A549 (cell line): ENCODE measurements at regions not wholly inside any gene's neighbourhood (a gene's known extent, or its start where the extent isn't known, plus 50 kb on each side); places are given as distances from the start of the nearest gene placed in this dataset.

Experiments
- FOSL2 ChIP-seq, 2 experiments: fragments of 450-650 bp in 1 of 2; fragments of >200 bp in 1 of 2; sonication (Bioruptor Twin) in 1 of 2; formaldehyde crosslinking; IDR thresholded peaks; 2 replicates each; pipeline versions ENCODE4 v1.5.0 to v1.6.1; 2016 to 2020; ENCODE audit warnings: mild to moderate bottlenecking in 1 of 2, moderate library complexity in 1 of 2
- HDAC2 ChIP-seq: fragments of 200-600 bp; sonication (generic); IDR thresholded peaks from 2 replicates; pipeline ENCODE4 v1.6.1; 2016
- JUNB ChIP-seq: fragments of >200 bp; sonication (Bioruptor Twin); formaldehyde crosslinking; IDR thresholded peaks from 2 replicates; pipeline ENCODE4 v1.6.1; 2016
- POLR2A ChIP-seq: IDR thresholded peaks from 2 replicates; pipeline ENCODE4 v1.6.1; 2012; ENCODE audit warnings: mild to moderate bottlenecking, low read length
- TF ChIP-seq, protein P1 (sequence below): fragments of 450-650 bp; IDR thresholded peaks from 2 replicates; pipeline ENCODE4 v1.6.1; 2014; ENCODE audit warnings: antibody characterized with exemption
- TF ChIP-seq, protein P2 (sequence below): fragments of >200 bp; sonication (Bioruptor Twin); formaldehyde crosslinking; IDR thresholded peaks from 3 replicates; pipeline ENCODE4 v1.5.1; 2016
- TF ChIP-seq, protein P3 (sequence below): fragments of >200 bp; sonication (Bioruptor Twin); formaldehyde crosslinking; IDR thresholded peaks from 2 replicates; pipeline ENCODE4 v1.6.1; 2016
- TF ChIP-seq, protein P4 (sequence below): fragments of 200-600 bp; sonication (generic); IDR thresholded peaks from 2 replicates; pipeline ENCODE4 v1.6.1; 2016; ENCODE audit warnings: antibody characterized with exemption, mild to moderate bottlenecking, moderate library complexity

DNA sequence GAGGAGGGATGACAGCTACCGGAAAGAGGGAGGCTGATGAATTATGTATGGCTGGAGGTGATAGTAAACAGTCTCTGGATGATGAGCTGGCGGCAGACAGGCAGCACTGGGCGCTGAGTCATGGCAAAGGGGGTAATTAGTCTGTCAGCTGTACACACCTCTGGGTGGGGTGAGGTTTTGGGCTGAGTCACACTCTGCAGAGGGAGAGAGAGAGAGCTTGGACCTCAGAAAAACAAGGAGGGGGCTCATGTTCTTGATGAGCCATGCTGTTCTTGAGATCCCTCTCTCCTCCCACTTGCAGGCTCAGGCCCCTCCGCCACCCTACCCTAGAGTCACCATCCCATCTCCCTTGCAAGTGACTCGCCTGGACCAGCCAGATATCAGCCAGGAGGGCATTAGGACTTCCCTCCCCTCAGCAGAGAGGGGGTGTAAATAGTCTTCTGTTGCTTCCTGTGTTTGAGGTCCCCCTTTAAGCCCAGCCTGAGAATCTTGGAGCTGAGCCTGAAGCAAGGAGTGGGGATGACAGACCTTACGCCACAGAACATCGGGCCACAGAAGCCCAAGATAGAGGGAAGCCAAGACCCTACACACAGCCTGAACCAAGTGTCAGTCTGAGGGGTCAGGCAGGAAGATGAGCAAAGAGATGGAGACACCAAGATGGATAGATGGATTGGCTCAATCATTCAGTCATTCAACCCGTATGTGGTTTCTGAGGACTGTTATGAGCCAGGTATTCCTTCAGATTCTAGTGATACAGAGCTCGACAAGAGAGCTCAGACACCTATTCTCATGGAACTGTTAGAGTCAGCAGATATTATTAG, 383.2 kb upstream of the CCL2 start:
- TF ChIP-seq, protein P1, sequence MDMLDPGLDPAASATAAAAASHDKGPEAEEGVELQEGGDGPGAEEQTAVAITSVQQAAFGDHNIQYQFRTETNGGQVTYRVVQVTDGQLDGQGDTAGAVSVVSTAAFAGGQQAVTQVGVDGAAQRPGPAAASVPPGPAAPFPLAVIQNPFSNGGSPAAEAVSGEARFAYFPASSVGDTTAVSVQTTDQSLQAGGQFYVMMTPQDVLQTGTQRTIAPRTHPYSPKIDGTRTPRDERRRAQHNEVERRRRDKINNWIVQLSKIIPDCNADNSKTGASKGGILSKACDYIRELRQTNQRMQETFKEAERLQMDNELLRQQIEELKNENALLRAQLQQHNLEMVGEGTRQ, result no peak
- TF ChIP-seq, protein P2, sequence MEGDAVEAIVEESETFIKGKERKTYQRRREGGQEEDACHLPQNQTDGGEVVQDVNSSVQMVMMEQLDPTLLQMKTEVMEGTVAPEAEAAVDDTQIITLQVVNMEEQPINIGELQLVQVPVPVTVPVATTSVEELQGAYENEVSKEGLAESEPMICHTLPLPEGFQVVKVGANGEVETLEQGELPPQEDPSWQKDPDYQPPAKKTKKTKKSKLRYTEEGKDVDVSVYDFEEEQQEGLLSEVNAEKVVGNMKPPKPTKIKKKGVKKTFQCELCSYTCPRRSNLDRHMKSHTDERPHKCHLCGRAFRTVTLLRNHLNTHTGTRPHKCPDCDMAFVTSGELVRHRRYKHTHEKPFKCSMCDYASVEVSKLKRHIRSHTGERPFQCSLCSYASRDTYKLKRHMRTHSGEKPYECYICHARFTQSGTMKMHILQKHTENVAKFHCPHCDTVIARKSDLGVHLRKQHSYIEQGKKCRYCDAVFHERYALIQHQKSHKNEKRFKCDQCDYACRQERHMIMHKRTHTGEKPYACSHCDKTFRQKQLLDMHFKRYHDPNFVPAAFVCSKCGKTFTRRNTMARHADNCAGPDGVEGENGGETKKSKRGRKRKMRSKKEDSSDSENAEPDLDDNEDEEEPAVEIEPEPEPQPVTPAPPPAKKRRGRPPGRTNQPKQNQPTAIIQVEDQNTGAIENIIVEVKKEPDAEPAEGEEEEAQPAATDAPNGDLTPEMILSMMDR, result no peak
- TF ChIP-seq, protein P3, sequence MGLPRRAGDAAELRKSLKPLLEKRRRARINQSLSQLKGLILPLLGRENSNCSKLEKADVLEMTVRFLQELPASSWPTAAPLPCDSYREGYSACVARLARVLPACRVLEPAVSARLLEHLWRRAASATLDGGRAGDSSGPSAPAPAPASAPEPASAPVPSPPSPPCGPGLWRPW, result no peak
- TF ChIP-seq FOSL2 (IDR thresholded peaks at IDR 0.05) (no peak), FOSL2 (CRISPR knock-in tag; IDR thresholded peaks at IDR 0.05) (no peak), POLR2A (no peak), JUNB (no peak), HDAC2 (no peak)
- TF ChIP-seq, protein P4, sequence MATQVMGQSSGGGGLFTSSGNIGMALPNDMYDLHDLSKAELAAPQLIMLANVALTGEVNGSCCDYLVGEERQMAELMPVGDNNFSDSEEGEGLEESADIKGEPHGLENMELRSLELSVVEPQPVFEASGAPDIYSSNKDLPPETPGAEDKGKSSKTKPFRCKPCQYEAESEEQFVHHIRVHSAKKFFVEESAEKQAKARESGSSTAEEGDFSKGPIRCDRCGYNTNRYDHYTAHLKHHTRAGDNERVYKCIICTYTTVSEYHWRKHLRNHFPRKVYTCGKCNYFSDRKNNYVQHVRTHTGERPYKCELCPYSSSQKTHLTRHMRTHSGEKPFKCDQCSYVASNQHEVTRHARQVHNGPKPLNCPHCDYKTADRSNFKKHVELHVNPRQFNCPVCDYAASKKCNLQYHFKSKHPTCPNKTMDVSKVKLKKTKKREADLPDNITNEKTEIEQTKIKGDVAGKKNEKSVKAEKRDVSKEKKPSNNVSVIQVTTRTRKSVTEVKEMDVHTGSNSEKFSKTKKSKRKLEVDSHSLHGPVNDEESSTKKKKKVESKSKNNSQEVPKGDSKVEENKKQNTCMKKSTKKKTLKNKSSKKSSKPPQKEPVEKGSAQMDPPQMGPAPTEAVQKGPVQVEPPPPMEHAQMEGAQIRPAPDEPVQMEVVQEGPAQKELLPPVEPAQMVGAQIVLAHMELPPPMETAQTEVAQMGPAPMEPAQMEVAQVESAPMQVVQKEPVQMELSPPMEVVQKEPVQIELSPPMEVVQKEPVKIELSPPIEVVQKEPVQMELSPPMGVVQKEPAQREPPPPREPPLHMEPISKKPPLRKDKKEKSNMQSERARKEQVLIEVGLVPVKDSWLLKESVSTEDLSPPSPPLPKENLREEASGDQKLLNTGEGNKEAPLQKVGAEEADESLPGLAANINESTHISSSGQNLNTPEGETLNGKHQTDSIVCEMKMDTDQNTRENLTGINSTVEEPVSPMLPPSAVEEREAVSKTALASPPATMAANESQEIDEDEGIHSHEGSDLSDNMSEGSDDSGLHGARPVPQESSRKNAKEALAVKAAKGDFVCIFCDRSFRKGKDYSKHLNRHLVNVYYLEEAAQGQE, result no peak
